Erythroblast (primary cell): ENCODE measurements at regions not wholly inside any gene's neighbourhood (a gene's known extent, or its start where the extent isn't known, plus 50 kb on each side); places are given as distances from the start of the nearest gene placed in this dataset.

Experiments
- GATA1 ChIP-seq: IDR thresholded peaks from 2 replicates; pipeline ENCODE4 v1.6.1; 2011; ENCODE audit warnings: low read depth, mild to moderate bottlenecking, control low read depth, low read length, moderate library complexity
- POLR2A ChIP-seq: IDR thresholded peaks from 2 replicates; pipeline ENCODE4 v1.6.1; 2011; ENCODE audit warnings: mild to moderate bottlenecking, low read length

- no peak for TF ChIP-seq POLR2A
- TF ChIP-seq GATA1: no peak
These were observed 247.9 kb downstream of the SATB1 start for GRCh38 chr3:18177271-18177670.
